Left renal cortex interstitium (tissue), 4 donors: ENCODE measurements at regions not wholly inside any gene's neighbourhood (a gene's known extent, or its start where the extent isn't known, plus 50 kb on each side); places are given as distances from the start of the nearest gene placed in this dataset.
A peak's percentile ranks its signal among the peaks of the same experiment; 100 is the strongest.
"Not testable (repeated sequence)": the region's sequence is repeated elsewhere in the genome, so short reads cannot be mapped to it uniquely, and the experiment has no call there.

ENCODE experiments used
- DNase-seq, 4 donors: peaks; one replicate each; pipeline ENCODE4 v3.0.0-alpha.2; 2013; ENCODE audit warnings: low read depth in 4 of 4, low spot score in 2 of 4, missing footprints in 1 of 4

DNA sequence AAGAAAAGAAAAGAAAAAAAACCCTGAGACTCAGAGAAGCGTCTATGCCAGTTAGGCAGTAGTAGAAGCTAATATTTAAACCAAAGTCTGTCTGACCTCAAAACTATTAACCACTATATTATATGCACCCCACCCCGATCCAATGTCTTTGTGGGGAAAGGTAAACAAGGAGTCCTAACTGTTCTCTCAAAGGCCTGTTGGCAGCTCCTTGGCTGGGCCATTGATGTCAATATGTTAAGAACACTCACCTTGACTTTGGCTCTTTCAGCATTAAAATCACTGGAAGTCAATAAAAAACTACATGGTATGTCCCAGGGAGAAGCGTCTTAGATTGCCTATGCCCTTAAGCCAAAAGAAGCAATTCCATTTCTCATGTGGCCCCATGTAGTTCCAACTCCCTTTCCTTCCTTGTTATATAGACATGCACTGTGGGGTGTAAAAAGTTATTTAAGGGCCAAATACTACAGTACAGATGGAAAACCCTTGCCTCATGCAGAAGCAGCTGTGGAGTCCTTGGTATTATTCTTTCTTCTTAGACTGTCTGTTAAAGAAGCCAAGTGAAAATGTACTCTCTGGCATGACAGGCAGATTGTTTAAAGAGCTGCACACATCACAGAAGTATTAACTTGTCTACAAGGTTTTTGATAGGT lies 308.6 kb upstream of the RPS23 start:
- DNase-seq: no peak

DNA sequence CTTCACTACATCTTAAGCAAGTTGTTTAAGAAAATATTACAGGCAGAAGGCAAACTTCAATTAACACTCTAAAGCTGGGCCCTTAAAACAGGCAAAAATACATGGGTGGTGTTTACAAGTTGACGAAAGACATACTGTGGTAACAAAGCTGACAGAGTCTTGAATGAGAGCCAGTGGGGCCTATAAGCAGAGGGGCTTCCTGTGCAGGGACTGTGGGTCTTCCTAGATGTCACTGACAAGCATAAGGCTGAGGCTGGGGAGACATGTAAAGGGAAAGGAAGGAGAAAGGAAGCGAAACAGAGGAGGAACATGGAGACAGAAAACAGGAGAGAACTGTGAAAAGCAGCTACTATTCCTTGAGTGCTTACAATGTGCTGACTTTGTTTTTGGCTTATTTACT lies 308.0 kb upstream of the RPS23 start:
- peak; percentile 49 to 67 (median 54) for DNase-seq

DNA sequence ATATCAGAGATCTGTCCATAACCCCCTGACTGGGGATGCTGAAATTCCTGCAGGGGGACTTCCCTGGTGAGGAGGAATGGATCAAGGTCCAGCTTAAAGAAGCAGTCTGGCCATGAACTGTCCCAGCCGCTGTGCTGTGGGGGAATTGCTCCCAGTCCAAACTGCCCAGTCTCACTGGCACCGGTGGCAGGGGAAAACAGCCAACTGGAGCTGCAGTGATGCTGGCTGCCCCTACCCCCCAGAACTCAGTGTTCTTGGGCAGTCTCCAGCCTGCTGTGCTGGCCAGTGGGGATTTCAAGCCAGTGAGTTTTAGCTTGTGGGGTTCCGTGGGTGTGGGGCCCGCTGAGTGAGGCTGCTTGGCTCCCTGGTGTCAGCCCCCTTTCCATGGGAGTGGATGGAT lies 306.5 kb upstream of the RPS23 start:
- no peak for DNase-seq

DNA sequence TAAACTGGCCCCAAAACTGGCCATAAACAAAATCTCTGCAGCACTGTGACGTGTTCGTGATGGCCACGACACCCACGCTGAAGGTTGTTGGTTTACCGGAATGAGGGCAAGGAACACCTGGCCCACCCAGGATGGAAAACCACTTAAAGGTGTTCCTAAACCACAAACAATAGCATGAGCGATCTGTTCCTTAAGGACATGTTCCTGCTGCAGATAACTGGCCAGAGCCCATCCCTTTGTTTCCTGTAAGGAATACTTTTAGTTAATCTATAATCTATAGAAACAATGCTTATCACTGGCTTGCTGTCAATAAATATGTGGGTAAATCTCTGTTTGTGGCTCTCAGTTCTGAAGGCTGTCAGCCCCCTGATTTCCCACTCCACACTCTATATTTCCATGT lies 305.2 kb upstream of the RPS23 start:
- not testable (repeated sequence) for DNase-seq

DNA sequence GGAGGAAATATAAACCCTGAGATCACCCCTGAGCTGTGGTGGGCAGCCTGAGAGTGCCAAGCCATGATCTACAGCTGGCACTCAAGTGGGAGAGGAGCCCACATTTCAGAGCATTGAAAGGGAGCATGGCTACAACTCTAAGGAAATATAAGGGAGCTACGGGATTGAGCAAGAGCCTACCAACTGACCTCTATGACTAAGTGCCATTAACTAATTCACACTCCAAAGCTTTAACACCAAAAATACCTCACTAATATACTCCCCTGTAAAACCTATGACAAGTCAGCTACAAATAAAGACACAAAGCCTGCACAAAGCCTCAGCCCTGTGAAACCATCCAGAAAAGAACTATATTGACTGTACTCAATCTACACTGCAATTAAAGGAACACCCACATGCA lies 286.8 kb upstream of the RPS23 start:
- no peak for DNase-seq

DNA sequence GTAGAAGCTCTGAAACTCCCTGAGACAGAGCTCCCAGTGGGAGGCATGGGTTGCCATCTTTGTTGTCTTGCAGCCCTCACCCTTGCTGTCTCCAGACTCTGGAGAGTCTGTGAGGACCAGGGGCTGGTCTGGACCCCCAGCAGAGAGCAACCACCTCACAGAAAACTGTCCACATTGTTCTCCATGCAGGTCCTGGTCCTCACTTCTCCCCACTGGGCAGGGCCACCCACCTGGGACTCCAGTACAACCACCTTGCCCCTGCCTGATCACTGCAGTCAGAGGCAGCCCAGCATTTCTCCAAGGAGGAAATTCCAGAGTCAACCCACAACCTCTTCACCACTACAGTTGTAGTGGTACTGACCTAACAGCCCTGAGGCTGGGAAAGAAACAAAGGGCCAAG lies 285.6 kb upstream of the RPS23 start:
- no peak for DNase-seq

DNA sequence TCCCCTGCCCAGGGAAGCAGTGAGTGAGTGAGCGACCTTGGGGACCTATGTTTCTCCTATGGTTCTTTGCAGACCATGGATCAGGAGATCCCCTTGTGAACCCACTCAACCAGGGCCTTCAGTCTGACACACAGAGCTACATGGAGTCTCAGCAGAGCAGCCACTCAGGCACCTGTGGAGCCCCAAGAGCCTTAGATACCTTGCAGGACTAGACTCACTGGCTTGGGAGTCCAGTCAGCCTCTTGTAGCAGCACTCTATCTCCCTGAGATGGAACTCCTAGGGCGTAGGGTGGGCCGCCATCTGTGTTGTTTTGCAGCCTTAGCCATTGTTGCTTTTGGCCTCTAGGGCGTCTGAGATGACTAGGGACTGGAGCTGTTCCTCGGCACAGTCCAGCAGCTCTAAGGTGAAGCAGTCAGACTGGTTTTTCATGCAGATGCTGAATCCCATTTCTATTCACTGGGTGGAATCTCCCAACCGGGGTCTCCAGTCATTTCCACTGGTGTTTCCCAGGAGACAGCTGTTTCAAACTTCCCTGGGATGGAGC lies 284.6 kb upstream of the RPS23 start:
- DNase-seq: no peak

DNA sequence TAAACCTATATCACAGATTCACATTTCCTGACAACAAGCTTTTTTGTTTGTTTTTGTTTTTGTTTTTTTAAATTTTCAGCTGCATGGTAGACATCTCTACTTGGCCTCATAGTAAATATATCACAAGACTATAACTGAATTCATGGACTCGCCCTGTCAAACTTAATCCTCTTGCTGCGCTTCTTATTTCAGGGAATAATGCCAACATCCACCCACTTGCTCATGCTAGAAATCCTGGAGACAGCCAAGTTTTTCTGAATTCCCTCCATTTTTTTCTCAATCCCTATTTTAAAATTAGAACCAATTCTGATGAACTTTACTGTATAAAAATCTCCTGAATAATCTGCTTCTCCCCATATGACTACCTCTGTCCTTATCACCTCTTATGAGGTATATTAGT lies 283.6 kb upstream of the RPS23 start:
- no peak for DNase-seq

DNA sequence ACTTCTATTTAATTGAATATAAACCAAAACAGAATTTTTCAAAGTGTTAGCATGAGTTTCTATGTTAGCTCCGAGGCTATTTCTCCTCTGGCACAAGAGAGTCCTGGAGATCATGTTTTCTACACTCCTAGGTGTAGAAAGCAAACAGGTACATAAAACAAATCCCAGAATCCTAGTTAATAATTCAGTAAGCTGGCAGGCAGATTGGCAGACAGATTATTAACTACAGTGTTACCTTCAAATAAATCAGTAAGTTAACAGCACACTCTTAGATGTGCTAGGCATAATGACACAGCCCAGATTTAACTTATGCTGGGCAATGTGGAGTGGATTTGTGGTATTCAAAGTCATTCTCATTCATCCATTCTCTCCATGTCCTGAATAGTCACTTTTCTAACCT lies 282.8 kb upstream of the RPS23 start:
- no peak for DNase-seq

DNA sequence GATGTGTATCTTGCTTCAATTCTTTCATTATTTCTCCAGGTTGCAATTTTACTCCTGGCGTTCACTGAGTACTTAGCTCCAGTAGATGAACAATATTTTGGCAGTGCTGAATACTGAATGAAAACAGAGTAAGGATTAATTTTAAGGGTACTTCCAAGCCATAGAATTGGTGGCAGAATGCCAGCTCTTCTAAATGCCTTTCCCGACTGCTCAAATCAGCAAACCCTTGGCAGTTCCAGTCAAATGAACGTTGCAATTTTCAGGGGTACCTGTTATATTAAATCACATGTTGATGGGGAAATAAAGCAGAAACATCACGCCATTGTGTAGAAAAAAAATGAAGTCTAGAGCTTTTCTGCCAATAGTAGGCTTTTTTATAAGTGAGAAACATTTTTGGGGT lies 282.4 kb upstream of the RPS23 start:
- no peak for DNase-seq

DNA sequence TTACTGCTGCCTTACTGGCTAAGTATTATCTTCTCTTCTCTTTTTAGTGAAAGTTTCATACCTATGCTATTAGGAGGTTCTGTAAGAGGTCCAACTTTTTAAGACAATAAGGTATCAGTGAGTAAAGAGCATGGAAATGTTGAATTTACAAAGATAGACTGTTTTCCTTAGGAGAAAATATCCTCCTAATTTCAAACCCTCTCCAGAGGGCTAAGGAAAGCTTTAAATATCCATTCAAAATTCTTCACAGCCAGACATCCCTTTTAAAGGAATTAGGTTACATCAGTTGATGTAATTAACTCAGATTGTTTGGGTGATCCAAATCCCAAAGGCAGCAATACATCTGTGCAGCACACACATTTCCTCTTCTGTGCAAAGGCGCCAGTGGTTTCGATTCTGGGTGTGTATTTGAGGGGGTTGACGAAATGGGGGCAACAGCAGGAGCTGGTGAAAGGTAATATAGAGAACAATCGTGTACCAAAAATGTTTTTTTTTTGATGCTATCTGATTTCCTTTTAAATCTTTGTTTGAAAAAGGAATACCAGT lies 273.8 kb upstream of the RPS23 start:
- DNase-seq: no peak

DNA sequence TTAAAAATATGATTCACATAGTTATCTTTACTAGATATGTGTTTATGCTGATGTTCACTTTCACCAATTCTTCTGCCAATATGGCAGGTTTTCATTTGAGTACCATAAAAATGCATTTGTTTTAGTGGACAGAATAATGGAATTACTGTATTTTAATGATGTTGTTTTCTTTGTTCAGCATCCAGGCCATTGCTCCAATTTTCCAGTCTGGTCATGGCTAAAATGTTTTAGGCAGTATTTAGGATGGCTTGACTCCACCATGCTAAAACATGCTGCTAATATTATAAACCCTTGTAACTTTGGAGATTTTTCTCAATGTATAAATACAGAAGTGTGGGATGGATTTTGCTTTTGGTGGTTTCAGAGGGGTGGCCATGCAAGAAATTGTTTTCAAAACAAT lies 273.0 kb upstream of the RPS23 start:
- no peak for DNase-seq

DNA sequence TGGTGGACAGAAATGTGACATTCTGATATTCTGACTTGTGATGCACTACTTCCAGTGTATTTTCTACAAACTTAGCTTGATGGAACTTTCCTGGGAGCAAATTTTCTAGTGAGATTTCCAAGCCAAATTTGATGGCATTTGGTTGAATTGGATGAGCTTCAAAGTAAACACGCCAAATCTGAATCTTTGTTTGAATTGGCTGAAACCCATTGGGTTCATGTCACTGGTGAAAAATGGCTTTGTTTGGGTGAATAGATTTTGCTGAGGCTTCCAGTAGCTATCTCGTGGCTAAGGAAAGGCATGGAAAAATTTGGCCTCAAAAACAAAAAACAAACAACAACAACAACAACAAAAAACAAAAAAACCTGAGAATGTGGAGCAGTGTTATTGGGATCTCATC lies 271.1 kb upstream of the RPS23 start:
- no peak for DNase-seq

DNA sequence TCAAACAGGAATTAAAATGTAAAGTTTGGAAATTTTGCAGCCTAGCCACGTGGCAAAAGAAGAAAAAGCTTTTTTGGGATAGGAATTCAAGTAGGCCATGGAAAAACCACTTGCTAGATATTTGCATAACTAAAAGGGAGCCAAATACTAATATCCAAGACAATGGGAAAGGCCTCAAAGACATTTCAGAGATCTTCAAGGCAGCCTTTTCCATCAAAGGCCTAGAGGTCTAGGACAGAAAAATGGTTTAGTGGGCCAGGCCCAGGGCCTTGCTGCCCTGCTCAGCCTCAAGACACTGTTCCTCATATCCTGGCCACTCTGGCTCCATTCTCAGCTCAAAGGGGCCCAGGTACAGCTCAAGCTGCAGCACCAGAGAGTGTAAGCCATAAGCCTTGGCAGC lies 265.9 kb upstream of the RPS23 start:
- DNase-seq: no peak

DNA sequence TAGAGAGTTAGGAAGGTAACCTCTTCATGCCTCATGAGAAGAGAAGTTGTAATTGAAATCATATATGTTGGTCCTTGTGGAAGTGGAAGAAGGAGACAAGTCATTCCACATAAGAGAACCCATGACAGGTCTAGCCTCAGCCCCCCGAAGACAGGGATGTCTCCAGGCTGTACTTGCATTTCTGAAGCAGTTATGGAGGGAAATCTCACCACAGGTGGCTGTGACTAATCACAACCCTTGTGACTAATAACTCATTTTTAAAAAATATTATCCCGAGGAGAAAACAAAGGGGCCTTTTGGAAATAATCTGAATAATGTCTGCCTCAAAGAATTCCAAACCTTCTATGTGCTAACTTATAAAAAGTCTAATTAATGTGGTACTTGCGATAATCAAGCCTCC lies 262.1 kb upstream of the RPS23 start:
- DNase-seq: no peak

DNA sequence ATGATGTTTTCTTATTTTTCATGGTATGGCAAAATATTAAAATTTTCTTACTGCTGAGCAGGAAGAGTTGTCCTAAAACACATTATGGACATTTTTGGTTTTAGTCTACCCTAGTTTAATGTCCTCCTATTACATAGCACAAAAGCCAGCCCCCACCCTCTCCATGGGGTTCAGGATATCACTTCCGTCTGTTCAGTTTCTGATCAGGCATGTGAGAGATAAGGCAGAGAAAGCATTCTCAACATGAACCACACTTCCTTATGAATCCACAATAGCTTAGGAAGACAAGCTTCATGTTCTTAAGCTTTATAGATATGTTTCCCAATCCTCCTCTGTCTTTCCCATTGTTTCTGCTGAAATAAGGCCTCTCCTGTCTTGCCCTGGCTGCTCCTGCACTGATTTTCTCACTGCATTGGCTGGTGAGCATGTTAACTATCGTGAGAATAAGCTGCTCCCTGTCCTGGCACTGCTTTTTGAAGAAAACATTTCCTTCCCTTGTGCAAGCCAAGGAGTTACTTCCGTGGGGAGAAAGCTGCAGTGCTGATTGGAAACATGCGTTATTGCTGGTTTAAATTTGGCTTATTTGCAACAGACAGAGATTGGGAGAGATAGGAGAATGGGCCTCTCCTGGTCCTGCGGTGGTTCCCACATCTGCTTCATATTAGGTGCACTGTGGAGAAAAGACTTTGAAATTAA lies 260.3 kb upstream of the RPS23 start:
- no peak for DNase-seq

DNA sequence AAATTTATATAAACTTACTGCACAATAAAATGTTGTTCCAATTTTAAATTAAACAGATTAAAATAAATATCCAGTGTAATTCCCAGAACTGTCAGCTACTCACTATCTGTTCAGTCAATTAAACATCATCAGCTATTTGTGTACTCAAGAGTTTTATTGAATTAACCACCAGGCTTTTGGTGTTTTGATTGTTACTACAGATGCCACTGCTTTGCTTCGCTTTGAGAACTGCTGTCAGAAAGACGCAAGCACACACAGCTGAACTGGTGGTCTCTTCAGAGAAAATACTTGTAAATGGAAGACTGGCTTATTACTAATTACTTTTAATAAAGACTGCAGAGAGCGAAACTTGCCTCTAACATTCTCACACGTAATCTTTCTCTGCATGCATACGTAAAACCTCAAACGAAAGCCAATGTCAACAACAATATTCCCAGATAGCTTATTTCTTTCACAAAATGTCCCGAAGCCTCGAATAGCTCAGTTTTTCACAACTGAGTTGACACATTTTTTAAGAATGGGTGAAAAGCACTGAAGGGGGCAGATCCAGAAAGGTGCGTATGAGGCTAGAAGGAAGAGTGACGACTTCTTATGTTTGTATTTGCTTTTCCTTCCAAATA lies 259.6 kb upstream of the RPS23 start:
- DNase-seq: no peak

DNA sequence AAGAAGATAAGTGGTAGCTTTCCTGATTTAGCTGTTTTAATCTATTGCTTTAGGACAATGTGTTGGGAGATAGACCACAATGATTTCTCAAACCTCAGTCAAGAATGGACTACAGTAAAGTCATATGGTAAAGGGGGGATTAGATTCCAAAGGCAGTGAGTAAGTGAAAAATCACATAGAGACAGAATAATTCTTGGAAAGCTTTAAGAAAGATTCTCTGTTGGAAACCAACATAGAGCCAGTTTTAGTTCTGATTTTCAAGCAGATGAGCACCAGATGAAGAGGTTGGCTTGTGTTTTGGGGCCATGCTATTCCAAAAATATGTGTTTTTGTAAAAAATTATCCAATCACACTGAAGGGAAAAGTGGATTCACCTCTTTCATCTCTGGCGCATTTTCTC lies 256.8 kb upstream of the RPS23 start:
- DNase-seq: no peak

DNA sequence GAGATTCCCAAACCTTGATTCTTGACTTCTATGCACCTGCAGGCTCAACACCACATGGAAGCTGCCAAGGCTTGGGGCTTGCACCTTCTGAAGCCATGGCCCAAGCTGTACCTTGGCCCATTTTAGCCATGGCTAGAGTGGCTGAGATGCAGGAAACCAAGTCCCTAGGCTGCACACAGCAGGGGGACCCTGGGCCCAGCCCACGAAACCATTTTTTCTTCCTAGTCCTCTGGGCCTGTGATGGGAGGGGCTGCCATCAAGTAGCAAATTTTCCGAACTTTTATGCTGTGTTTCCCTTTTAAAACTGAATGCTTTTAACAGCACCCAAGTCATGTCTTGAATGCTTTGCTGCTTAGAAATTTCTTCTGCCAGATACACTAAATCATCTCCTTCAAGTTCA lies 253.9 kb upstream of the RPS23 start:
- DNase-seq: not testable (repeated sequence)

DNA sequence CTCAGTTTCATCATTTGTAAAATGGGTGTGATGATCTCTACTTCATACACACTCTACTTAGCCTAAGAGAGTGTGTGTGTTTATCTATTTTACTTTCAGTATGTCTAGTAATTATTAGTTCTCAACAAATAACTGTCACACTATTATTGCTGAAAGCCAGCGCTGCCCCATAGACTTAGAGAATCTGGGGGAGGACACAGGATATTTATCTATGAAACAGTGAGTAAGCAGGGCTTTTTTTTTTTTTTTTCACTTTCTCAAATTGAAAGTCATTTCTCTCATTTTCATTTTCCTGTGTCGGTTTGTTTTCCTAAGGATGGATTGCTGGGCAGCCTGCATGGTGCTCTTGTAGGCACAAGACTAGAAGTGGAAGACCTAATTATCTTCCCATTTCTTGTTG lies 248.4 kb upstream of the RPS23 start:
- DNase-seq: no peak

DNA sequence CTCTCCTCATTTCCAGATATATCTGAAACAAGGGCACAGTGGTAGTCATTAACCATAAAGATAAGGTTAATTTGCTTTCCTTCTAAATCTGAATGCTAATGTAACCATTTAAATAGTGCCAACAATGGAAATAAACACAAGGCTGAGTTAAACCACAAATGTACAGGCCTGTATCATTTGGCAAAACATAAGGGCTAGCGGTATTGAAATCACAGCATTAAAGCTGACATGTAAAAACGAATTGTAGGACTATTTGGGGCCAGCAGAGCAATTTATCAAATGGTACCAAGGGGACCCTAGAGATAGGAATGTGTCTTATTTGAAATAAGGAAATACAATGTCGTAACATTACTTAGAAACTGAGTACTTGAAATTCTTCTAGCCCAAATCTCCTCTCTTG lies 247.5 kb upstream of the RPS23 start:
- no peak for DNase-seq

DNA sequence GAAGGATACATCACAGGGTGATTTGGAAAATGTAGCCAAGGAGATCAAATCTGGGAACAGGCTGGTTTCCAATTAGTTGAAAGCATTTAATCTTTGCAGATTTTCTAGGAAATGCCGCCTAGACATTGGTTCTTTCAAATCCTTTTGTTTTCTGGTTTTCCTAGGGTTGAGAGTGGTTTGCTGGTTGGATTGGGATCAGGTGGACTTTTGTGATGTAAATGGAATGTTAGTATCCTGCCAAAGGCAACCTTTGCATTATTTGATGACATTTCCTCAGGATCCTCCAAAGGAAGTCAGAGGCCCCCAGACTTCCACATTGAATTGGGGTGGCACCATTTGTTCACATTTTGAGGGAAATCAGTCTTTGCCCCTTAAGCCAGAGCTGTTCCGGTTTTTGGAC lies 245.5 kb upstream of the RPS23 start:
- no peak for DNase-seq
